H1 (cell line): ENCODE measurements at regions not wholly inside any gene's neighbourhood (a gene's known extent, or its start where the extent isn't known, plus 50 kb on each side); places are given as distances from the start of the nearest gene placed in this dataset.

Experiments
- BACH1 ChIP-seq: IDR thresholded peaks from 2 replicates; pipeline ENCODE4 v1.6.1; 2012; ENCODE audit warnings: low read length, improper control_type of control experiment
- CEBPB ChIP-seq: IDR thresholded peaks from 2 replicates; pipeline ENCODE4 v1.6.1; 2012; ENCODE audit warnings: low read depth, low read length
- CHD7 ChIP-seq: fragments of 300-600 bp; sonication (generic); IDR thresholded peaks from 2 replicates; pipeline ENCODE4 v1.7.1; 2012; ENCODE audit warnings: low read length, moderate library complexity, mild to moderate bottlenecking, inconsistent platforms; ENCODE audit not compliant: insufficient replicate concordance
- CREB1 ChIP-seq: IDR thresholded peaks from 2 replicates; pipeline ENCODE4 v1.6.1; 2012; ENCODE audit warnings: inconsistent platforms
- EGR1 ChIP-seq: IDR thresholded peaks from 2 replicates; pipeline ENCODE4 v1.6.1; 2011; ENCODE audit warnings: low read depth, low read length, borderline replicate concordance
- FOSL1 ChIP-seq: IDR thresholded peaks from 2 replicates; pipeline ENCODE4 v1.6.1; 2011; ENCODE audit warnings: mild to moderate bottlenecking, low read depth, low read length, moderate library complexity; ENCODE audit not compliant: insufficient read depth
- HDAC2 ChIP-seq, 2 experiments: fragments of 300-600 bp in 1 of 2; sonication (generic) in 1 of 2; IDR thresholded peaks; 2 replicates each; pipeline ENCODE4 v1.6.1; 2011 to 2012; ENCODE audit warnings: low read depth in 2 of 2, low read length in 2 of 2, mild to moderate bottlenecking in 2 of 2, moderate library complexity in 2 of 2, borderline replicate concordance in 1 of 2, inconsistent platforms in 1 of 2
- HDAC6 ChIP-seq: IDR thresholded peaks from one replicate; pipeline ENCODE4 v1.7.1; 2012; ENCODE audit warnings: low read depth, mild to moderate bottlenecking, inconsistent platforms, low read length, moderate library complexity
- MAFK ChIP-seq: IDR thresholded peaks from 2 replicates; pipeline ENCODE4 v1.6.1; 2012; ENCODE audit warnings: low read depth, mild to moderate bottlenecking, improper control_type of control experiment, low read length
- NRF1 ChIP-seq: IDR thresholded peaks from 2 replicates; pipeline ENCODE4 v1.6.1; 2011; ENCODE audit warnings: mild to moderate bottlenecking, low read depth, low read length, improper control_type of control experiment
- PHF8 ChIP-seq: fragments of 200-600 bp; sonication (generic); conservative IDR thresholded peaks from 2 replicates; pipeline ENCODE4 v1.7.1; 2012; ENCODE audit warnings: low read depth, mild to moderate bottlenecking, inconsistent platforms, low read length, moderate library complexity
- POLR2A ChIP-seq, 2 experiments: IDR thresholded peaks; 1 replicate in 1 of 2; 2 replicates in 1 of 2; pipeline ENCODE4 v1.6.1; 2011; ENCODE audit warnings: low read depth in 2 of 2, low read length in 2 of 2, mild to moderate bottlenecking in 2 of 2; ENCODE audit errors: control extremely low read depth in 1 of 2
- SUZ12 ChIP-seq: fragments of 200-600 bp; sonication (generic); IDR thresholded peaks from 2 replicates; pipeline ENCODE4 v1.6.1; 2012; ENCODE audit warnings: mild to moderate bottlenecking, inconsistent platforms, low read length, moderate library complexity, mixed read lengths
- TCF12 ChIP-seq: IDR thresholded peaks from 2 replicates; pipeline ENCODE4 v1.6.1; 2011; ENCODE audit warnings: low read depth, mild to moderate bottlenecking, low read length

DNA sequence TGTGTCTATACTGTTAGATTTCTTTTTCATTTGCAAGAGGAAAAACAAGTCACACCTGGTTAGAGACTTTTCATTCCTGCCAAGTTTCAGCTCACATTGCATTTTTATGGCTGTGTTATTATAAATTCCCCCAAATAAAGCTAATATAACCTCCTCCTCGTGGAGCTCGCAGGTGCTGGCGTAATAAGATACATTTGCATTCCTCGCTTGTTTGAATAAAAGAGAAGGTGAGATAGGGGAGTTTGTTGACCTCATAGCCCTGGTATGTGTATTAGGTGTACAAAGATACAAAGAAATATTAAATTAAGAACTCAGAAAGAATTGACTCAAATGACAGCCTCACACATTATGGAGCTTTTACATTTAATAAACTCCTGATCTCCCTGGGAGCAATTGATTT, 257.7 kb upstream of the SP8 start (continued):
- TF ChIP-seq CHD7 (no peak), CEBPB (no peak), PHF8 (no peak), NRF1 (no peak), FOSL1 (no peak), TCF12 (no peak), CREB1 (no peak), SUZ12 (no peak), POLR2A (IDR thresholded peaks at IDR 0.05; ENCODE audit: control extremely low read depth in 1 of 2, low read depth in 2 of 2, low read length in 2 of 2) (no peak), MAFK (no peak), EGR1 (no peak), BACH1 (no peak), HDAC2 (IDR thresholded peaks at IDR 0.05; ENCODE audit: borderline replicate concordance in 1 of 2, low read depth in 2 of 2, low read length in 2 of 2) (no peak), HDAC6 (no peak)
